Stomach (tissue), 4 donors: ENCODE measurements at regions not wholly inside any gene's neighbourhood (a gene's known extent, or its start where the extent isn't known, plus 50 kb on each side); places are given as distances from the start of the nearest gene placed in this dataset.

ENCODE experiments used
- EP300 ChIP-seq: sonication (generic); formaldehyde crosslinking; IDR thresholded peaks from one replicate; pipeline ENCODE4 v1.6.1; 2017; ENCODE audit warnings: antibody characterized with exemption
- POLR2A ChIP-seq, 4 donors: fragments of 450-650 bp; IDR thresholded peaks; one replicate each; pipeline ENCODE4 v1.6.1; 2016; ENCODE audit warnings: antibody characterized with exemption in 4 of 4, control low read depth in 2 of 4, mild to moderate bottlenecking in 1 of 4, moderate library complexity in 1 of 4
- POLR2AphosphoS5 ChIP-seq, 3 donors: sonication (generic); formaldehyde crosslinking; IDR thresholded peaks; one replicate each; pipeline ENCODE4 v1.6.1; 2016; ENCODE audit warnings: antibody characterized with exemption in 3 of 3

GRCh38 chr9:3646226-3646625 lies 120.4 kb upstream of the RFX3 start:
- no peak for TF ChIP-seq POLR2A (IDR thresholded peaks at IDR 0.05)
- TF ChIP-seq EP300: no peak
- no peak for TF ChIP-seq POLR2AphosphoS5 (IDR thresholded peaks at IDR 0.05)
